T-helper 2 cell (primary cell): ENCODE measurements at regions not wholly inside any gene's neighbourhood (a gene's known extent, or its start where the extent isn't known, plus 50 kb on each side); places are given as distances from the start of the nearest gene placed in this dataset.
A peak's percentile ranks its signal among the peaks of the same experiment; 100 is the strongest.

Experiments used
- DNase-seq, 5 experiments: peaks; one replicate each; pipeline versions ENCODE4 v3.0.0 to v3.0.0-alpha.2; 2012 to 2022

- DNase-seq = no peak
These were observed 186.3 kb upstream of the USP25 start for GRCh38 chr21:15543473-15543872.

GRCh38 chr21:15549671-15550070, 180.1 kb upstream of the USP25 start:
- no peak for DNase-seq

- DNase-seq = peak in 1 of 5 experiments; percentile 8
These were observed 176.8 kb upstream of the USP25 start for GRCh38 chr21:15552914-15553494.

GRCh38 chr21:15557925-15558324, 171.9 kb upstream of the USP25 start:
- no peak for DNase-seq

GRCh38 chr21:15558884-15559283, 170.9 kb upstream of the USP25 start:
- DNase-seq = no peak

GRCh38 chr21:15559660-15560059, 170.1 kb upstream of the USP25 start:
- no peak for DNase-seq

- DNase-seq = no peak
These were observed 169.3 kb upstream of the USP25 start for GRCh38 chr21:15560383-15561056.

GRCh38 chr21:15562748-15563147, 167.0 kb upstream of the USP25 start:
- no peak for DNase-seq

GRCh38 chr21:15564907-15565306, 164.9 kb upstream of the USP25 start:
- no peak for DNase-seq

GRCh38 chr21:15566703-15567102, 163.1 kb upstream of the USP25 start:
- DNase-seq = no peak

GRCh38 chr21:15567191-15567590, 162.6 kb upstream of the USP25 start:
- no peak for DNase-seq

- DNase-seq = no peak
These were observed 161.3 kb upstream of the USP25 start for GRCh38 chr21:15568516-15568915.

GRCh38 chr21:15586752-15587427, 142.9 kb upstream of the USP25 start:
- no peak for DNase-seq

GRCh38 chr21:15592271-15592860, 137.4 kb upstream of the USP25 start:
- peak in 2 of 5 experiments; percentile 10 to 44 for DNase-seq

- no peak for DNase-seq
These were observed 136.8 kb upstream of the USP25 start for GRCh38 chr21:15592957-15593356.

- DNase-seq = no peak
These were observed 128.4 kb upstream of the USP25 start for GRCh38 chr21:15601390-15601789.

- no peak for DNase-seq
These were observed 125.4 kb upstream of the USP25 start for GRCh38 chr21:15604413-15604812.

GRCh38 chr21:15614766-15615165, 115.0 kb upstream of the USP25 start:
- DNase-seq = no peak

- DNase-seq = no peak
These were observed 112.8 kb upstream of the USP25 start for GRCh38 chr21:15616864-15617574.

- no peak for DNase-seq
These were observed 111.8 kb upstream of the USP25 start for GRCh38 chr21:15617964-15618363.

GRCh38 chr21:15620892-15621291, 108.9 kb upstream of the USP25 start:
- no peak for DNase-seq

- no peak for DNase-seq
These were observed 105.1 kb upstream of the USP25 start for GRCh38 chr21:15624646-15625045.

- DNase-seq = no peak
These were observed 104.4 kb upstream of the USP25 start for GRCh38 chr21:15625363-15625762.
